BE2C (cell line): ENCODE measurements at regions not wholly inside any gene's neighbourhood (a gene's known extent, or its start where the extent isn't known, plus 50 kb on each side); places are given as distances from the start of the nearest gene placed in this dataset.

Experiments
- DNase-seq: peaks from one replicate; pipeline ENCODE4 v3.0.0-alpha.2; 2020
- H3K27me3 ChIP-seq: fragments of 250-450 bp; sonication (Bioruptor Pico); 2 replicates; pipeline ENCODE4 v1.5.1; 2020; ENCODE audit warnings: mild to moderate bottlenecking
- H3K36me3 ChIP-seq: fragments of 250-450 bp; sonication (Bioruptor Pico); 2 replicates; pipeline ENCODE4 v1.5.1; 2020; ENCODE audit warnings: mild to moderate bottlenecking
- H3K4me1 ChIP-seq: fragments of 250-450 bp; sonication (Bioruptor Pico); 2 replicates; pipeline ENCODE4 v1.5.1; 2020
- H3K4me3 ChIP-seq: 2 replicates; pipeline ENCODE4 v1.5.1; 2011; ENCODE audit warnings: low read depth, low read length
- H3K9me3 ChIP-seq: fragments of 250-450 bp; sonication (Bioruptor Pico); 2 replicates; pipeline ENCODE4 v1.5.1; 2020
- CTCF ChIP-seq: IDR thresholded peaks from 2 replicates; pipeline ENCODE4 v1.5.1; 2012; ENCODE audit warnings: mild to moderate bottlenecking, low read depth, low read length

DNA sequence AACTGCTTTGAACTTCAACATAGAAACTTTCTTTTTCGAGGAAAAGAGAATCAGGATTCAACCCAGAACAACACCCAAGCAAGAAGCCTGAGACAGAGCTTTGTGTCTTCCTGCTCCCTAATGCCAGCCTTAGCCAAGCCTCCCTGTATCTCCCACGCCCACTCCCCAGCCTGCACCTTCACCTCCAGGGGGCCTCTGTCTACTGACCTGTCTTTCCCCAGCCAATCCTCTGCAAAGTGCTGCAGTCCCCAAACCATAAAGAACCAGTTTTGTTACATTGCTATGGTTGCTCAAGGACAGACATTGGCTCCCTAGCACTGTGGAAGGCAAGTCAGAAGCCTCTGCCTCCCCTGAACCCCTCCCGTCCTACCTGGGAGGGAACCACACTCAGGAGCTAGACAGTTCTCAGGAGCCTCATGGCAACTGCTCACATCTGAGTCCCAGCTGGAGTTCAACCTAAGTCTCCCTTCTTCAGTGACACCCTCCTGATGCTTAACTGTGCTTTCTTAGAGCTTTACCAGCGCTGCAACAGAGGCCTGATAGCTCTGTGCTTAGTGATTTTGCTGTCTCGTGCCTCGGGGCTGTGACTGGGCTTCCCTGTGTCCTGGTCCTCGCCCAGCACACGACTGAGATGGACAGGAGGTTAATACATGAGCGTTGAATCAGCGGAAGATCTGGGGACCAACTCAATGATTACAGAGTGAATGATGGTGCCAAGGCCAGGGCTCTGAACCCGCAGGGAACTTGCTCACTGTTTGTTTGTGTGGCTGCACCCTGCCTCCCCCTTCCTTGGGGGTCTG lies 101.5 kb upstream of the DUSP22 start:
- no peak; the same call in 1 of the 2 replicates for TF ChIP-seq CTCF
- DNase-seq, result no peak
- no peak overlapping the region for H3K4me3 ChIP-seq
- no peaks in the 10 kb centered on the region for H3K36me3 ChIP-seq
- H3K27me3 ChIP-seq, result no peaks in the 10 kb centered on the region
- no peaks in the 10 kb centered on the region for H3K4me1 ChIP-seq
- H3K9me3 ChIP-seq, result no peaks in the 10 kb centered on the region

DNA sequence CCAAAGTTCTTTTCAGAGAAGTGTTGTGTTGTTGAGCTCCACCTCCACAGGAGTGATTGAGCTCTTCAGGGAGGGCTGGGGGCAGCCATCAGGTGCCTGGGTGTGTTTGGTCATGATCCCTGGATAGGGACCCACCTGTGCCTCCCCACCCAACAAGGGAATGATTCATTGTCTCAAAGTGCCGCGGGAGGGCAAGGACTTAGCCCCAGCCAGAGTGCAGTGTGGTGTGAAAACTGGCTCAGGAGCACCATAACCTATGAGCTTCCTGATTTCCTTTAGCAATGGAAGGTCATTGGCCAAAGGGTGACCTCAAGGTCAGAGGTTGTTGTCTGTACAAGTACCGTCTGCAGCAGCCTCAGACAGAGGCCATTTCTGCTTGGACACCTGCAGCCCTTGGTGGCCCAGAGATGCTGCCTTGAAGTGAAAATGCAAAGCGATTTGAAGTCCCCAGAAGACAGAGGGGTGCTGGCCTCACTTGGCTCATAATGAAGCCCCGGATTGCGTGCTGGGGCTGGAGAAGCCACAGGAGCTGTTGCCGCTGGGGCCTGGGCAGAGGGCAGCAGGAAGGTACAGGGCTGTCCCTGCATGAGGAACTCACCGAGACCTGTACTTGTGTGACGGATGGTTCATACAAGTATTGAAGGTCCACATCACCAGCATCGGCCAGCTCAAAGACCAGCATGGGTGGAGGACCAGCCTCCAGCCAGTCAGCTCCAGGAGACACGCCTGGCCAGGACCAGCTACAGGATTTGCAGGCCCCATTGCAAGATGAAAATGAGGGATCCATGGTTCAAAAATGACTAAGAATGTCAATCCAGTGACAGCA lies 100.6 kb upstream of the DUSP22 start:
- H3K27me3 ChIP-seq, result no peaks in the 10 kb centered on the region
- no peak for TF ChIP-seq CTCF
- no peak overlapping the region for H3K4me3 ChIP-seq
- no peaks in the 10 kb centered on the region for H3K9me3 ChIP-seq
- no peaks in the 10 kb centered on the region for H3K36me3 ChIP-seq
- no peak for DNase-seq
- no peaks in the 10 kb centered on the region for H3K4me1 ChIP-seq

- H3K4me1 ChIP-seq, result no peaks in the 10 kb centered on the region
- no peak for DNase-seq
- H3K9me3 ChIP-seq, result no peaks in the 10 kb centered on the region
- H3K36me3 ChIP-seq, result no peaks in the 10 kb centered on the region
- no peaks in the 10 kb centered on the region for H3K27me3 ChIP-seq
- TF ChIP-seq CTCF, result no peak
- H3K4me3 ChIP-seq, result no peak overlapping the region
Measured at GRCh38 chr6:192313-192664, 100.0 kb upstream of the DUSP22 start.

GRCh38 chr6:193180-193579 lies 99.1 kb upstream of the DUSP22 start:
- H3K9me3 ChIP-seq, result no peaks in the 10 kb centered on the region
- H3K4me3 ChIP-seq, result no peak overlapping the region
- H3K36me3 ChIP-seq, result no peaks in the 10 kb centered on the region
- DNase-seq, result no peak
- H3K4me1 ChIP-seq, result no peaks in the 10 kb centered on the region
- TF ChIP-seq CTCF, result no peak
- H3K27me3 ChIP-seq, result no peaks in the 10 kb centered on the region

GRCh38 chr6:193773-194310 lies 98.4 kb upstream of the DUSP22 start:
- H3K4me1 ChIP-seq, result no peaks in the 10 kb centered on the region
- no peak overlapping the region for H3K4me3 ChIP-seq
- H3K9me3 ChIP-seq, result no peaks in the 10 kb centered on the region
- no peaks in the 10 kb centered on the region for H3K36me3 ChIP-seq
- DNase-seq, result no peak
- no peaks in the 10 kb centered on the region for H3K27me3 ChIP-seq
- TF ChIP-seq CTCF, result no peak
